ENCODE measurements at regions not wholly inside any gene's neighbourhood (a gene's known extent, or its start where the extent isn't known, plus 50 kb on each side); places are given as distances from the start of the nearest gene placed in this dataset.

- Histone ChIP-seq H3K36me3 (ENCODE audit: insufficient read depth, low read length) (no peaks in the 10 kb centered on the region), H3K27me3 (ENCODE audit: insufficient read depth, low read length) (no peaks in the 10 kb centered on the region), H3K9me3 (ENCODE audit: low read length) (no peaks in the 10 kb centered on the region), H3K4me1 (ENCODE audit: insufficient read depth, low read length) (no peaks in the 10 kb centered on the region), H2AFZ (ENCODE audit: low read depth, low read length) (no peak overlapping the region), H3K4me3 (ENCODE audit: low read length) (no peak overlapping the region)
Measured at GRCh38 chr22:49097966-49098365, 729.7 kb downstream of the BRD1 start.

DNA sequence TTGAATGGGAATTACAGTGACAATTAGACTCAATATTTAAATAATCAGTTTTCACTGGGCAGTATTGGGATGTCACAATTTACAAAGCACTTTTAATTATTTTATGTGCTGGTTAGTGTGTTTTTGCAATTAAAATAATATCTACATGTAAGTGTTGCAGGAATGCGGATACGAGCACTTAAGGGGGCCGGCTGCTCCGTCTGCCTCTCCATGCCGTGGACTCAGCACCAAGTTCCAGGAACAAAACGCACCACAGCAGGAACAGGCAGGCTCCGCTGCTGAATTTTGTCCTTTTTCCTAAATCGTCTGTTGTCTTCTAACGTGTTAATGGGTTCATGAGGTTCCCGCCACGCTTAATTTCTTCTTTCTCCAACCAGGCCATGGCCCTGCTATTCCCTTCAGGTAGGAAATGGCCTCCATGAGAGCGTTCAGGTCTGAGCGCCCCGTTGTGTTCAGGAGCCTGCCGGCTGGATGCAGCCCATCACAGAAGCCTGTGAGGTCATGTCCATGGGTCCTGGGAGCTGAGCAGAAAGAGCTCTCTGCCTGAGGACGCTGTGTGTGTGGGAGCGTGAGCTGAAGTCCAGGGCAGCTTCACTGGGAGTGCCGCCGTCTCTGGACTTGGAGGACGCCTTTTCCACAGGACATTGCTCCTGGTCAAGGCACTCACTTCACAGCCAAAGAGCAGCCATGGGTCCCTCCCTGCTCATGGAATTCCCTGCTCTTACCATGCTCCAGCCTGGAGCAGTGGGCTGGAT lies 730.3 kb downstream of the BRD1 start:
- no peaks in the 10 kb centered on the region for H3K9me3 ChIP-seq (ENCODE audit: low read length)
- no peaks in the 10 kb centered on the region for H3K27me3 ChIP-seq (ENCODE audit: insufficient read depth, low read length)
- no peaks in the 10 kb centered on the region for H3K36me3 ChIP-seq (ENCODE audit: insufficient read depth, low read length)
- no peak overlapping the region for H3K4me3 ChIP-seq (ENCODE audit: low read length)
- H2AFZ ChIP-seq (ENCODE audit: low read depth, low read length), result no peak overlapping the region
- no peaks in the 10 kb centered on the region for H3K4me1 ChIP-seq (ENCODE audit: insufficient read depth, low read length)

DNA sequence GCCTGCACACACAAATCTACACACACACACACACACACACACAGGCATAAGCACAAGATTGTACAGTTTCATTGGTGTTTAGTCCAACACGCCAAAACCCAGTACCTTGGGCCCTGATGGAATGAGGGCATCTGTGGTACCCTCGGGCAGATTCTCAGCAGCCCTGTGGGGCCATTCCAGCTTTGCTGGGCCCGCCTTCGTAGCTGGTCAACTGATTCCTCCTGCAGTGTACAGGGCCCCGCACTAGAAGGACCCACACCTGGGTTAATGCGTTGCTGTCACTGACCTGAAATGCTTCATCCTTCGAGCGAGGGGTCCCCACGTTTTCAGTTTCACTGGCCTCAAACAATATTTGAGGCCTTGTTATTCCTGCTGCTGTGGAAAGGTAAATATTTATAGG lies 731.2 kb downstream of the BRD1 start:
- Histone ChIP-seq H3K9me3 (ENCODE audit: low read length) (no peaks in the 10 kb centered on the region), H3K4me3 (ENCODE audit: low read length) (no peak overlapping the region), H3K27me3 (ENCODE audit: insufficient read depth, low read length) (no peaks in the 10 kb centered on the region), H3K36me3 (ENCODE audit: insufficient read depth, low read length) (no peaks in the 10 kb centered on the region), H2AFZ (ENCODE audit: low read depth, low read length) (no peak overlapping the region), H3K4me1 (ENCODE audit: insufficient read depth, low read length) (no peaks in the 10 kb centered on the region)

DNA sequence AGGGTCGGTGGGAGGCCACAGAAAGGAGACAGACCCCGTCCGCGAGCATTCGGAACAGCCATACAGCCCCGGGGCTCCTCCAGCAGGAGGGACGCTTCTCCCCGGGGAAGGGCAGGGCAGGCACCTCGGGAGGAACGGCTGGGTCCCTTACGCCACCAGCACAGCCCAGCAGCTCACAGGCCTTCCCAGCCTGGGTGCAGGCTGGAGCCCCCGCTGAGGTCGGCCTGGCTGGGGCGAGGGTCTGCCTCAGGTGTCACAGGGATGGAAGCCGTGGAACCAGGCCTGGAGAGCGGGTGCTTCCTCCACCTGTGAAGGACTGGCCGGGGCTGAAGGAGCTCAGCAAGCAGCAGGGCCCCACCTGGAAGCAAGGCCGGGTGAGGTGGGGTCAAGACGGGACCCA lies 732.3 kb downstream of the BRD1 start:
- Histone ChIP-seq H3K27me3 (ENCODE audit: insufficient read depth, low read length) (no peaks in the 10 kb centered on the region), H3K9me3 (ENCODE audit: low read length) (no peaks in the 10 kb centered on the region), H3K36me3 (ENCODE audit: insufficient read depth, low read length) (no peaks in the 10 kb centered on the region), H3K4me3 (ENCODE audit: low read length) (no peak overlapping the region), H2AFZ (ENCODE audit: low read depth, low read length) (no peak overlapping the region), H3K4me1 (ENCODE audit: insufficient read depth, low read length) (no peaks in the 10 kb centered on the region)

DNA sequence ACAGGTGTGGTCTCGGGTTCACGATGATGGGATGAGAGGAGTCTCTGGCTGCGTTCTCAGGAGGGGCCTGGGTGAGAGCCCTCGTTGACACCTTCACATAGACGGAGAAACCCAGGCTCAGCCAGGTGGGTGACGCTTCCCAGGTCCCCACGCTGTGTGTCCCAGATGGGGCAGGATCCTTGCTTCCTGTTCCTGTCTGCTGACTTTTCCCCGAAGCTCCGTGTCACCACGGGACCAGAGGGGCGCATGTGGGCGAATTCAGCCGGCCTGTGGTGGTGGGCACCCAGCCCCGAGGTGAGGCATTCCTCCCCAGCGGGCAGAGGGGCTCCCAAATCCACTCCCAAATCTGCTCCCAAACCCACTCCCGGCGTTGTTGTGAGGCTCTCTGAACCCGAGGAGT lies 732.8 kb downstream of the BRD1 start:
- no peak overlapping the region for H3K4me3 ChIP-seq (ENCODE audit: low read length)
- no peaks in the 10 kb centered on the region for H3K27me3 ChIP-seq (ENCODE audit: insufficient read depth, low read length)
- H3K4me1 ChIP-seq (ENCODE audit: insufficient read depth, low read length), result no peaks in the 10 kb centered on the region
- no peak overlapping the region for H2AFZ ChIP-seq (ENCODE audit: low read depth, low read length)
- no peaks in the 10 kb centered on the region for H3K36me3 ChIP-seq (ENCODE audit: insufficient read depth, low read length)
- no peaks in the 10 kb centered on the region for H3K9me3 ChIP-seq (ENCODE audit: low read length)

- Histone ChIP-seq H2AFZ (ENCODE audit: low read depth, low read length) (no peak overlapping the region), H3K9me3 (ENCODE audit: low read length) (no peaks in the 10 kb centered on the region), H3K4me3 (ENCODE audit: low read length) (no peak overlapping the region), H3K27me3 (ENCODE audit: insufficient read depth, low read length) (no peaks in the 10 kb centered on the region), H3K36me3 (ENCODE audit: insufficient read depth, low read length) (no peaks in the 10 kb centered on the region), H3K4me1 (ENCODE audit: insufficient read depth, low read length) (no peaks in the 10 kb centered on the region)
Measured at GRCh38 chr22:49094151-49094550, 733.5 kb downstream of the BRD1 start.

- no peak overlapping the region for H3K4me3 ChIP-seq (ENCODE audit: low read length)
- no peak overlapping the region for H2AFZ ChIP-seq (ENCODE audit: low read depth, low read length)
- H3K9me3 ChIP-seq (ENCODE audit: low read length), result no peaks in the 10 kb centered on the region
- H3K4me1 ChIP-seq (ENCODE audit: insufficient read depth, low read length), result no peaks in the 10 kb centered on the region
- H3K27me3 ChIP-seq (ENCODE audit: insufficient read depth, low read length), result peaks cover 2% of the 10 kb centered on the region
- H3K36me3 ChIP-seq (ENCODE audit: insufficient read depth, low read length), result no peaks in the 10 kb centered on the region
Measured at GRCh38 chr22:49093192-49093880, 734.3 kb downstream of the BRD1 start.

GRCh38 chr22:49092716-49093115 lies 735.0 kb downstream of the BRD1 start:
- no peaks in the 10 kb centered on the region for H3K9me3 ChIP-seq (ENCODE audit: low read length)
- no peaks in the 10 kb centered on the region for H3K36me3 ChIP-seq (ENCODE audit: insufficient read depth, low read length)
- H2AFZ ChIP-seq (ENCODE audit: low read depth, low read length), result no peak overlapping the region
- H3K27me3 ChIP-seq (ENCODE audit: insufficient read depth, low read length), result peaks cover 2% of the 10 kb centered on the region
- no peaks in the 10 kb centered on the region for H3K4me1 ChIP-seq (ENCODE audit: insufficient read depth, low read length)
- H3K4me3 ChIP-seq (ENCODE audit: low read length), result no peak overlapping the region

DNA sequence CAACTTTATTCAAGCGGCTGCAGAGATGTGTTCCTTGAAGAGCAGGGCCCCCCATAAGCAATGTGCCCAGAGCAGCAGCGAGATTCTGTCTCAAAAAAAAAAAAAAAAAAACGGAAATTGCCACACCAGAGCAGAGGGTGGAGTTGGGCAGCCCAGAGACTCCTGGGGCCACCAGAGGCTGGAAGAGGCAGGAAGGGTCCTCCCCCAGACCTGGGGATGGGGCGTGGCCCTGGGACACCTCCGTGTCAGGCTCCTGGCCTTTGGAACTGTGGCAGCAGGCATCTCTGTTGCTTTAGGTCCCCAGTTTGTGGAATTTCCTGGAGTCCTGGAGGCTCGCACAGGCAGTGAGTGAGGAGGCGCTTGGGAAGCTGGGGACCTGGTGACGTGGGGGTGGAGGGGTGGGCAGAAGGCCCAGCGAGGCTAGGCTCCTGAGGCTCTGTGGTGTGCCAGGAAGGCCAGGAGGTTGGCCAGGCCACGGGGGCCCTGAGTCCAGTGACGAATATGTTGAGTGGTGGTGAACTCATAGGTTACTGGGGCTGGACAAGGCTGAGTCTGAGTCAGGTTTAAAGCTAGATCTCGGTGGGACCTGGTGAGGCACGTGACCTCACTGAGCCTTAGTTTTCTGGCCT lies 735.6 kb downstream of the BRD1 start:
- H3K4me1 ChIP-seq (ENCODE audit: insufficient read depth, low read length), result no peaks in the 10 kb centered on the region
- H3K4me3 ChIP-seq (ENCODE audit: low read length), result no peak overlapping the region
- no peak overlapping the region for H2AFZ ChIP-seq (ENCODE audit: low read depth, low read length)
- H3K27me3 ChIP-seq (ENCODE audit: insufficient read depth, low read length), result peaks cover 2% of the 10 kb centered on the region
- no peaks in the 10 kb centered on the region for H3K36me3 ChIP-seq (ENCODE audit: insufficient read depth, low read length)
- H3K9me3 ChIP-seq (ENCODE audit: low read length), result no peaks in the 10 kb centered on the region

DNA sequence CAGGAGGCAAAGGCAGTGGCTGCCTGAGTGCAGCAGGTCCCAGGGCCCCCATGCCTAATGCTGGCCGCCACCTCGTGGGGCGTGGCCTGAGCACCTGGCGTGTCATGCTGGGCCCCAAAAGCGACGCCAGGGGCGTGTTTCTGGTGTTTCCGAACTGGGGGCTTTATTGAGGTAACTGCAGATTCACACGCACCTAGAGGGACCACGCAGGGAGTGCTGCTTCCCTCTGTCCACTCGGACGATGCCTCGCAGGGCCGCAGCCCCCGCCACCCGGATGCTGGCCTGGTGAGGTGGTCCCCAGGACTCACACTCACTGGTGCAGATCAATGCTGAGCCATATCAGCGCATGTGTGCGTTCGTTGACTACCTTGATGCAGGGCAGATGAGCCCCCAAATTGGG lies 736.2 kb downstream of the BRD1 start:
- no peaks in the 10 kb centered on the region for H3K36me3 ChIP-seq (ENCODE audit: insufficient read depth, low read length)
- no peak overlapping the region for H2AFZ ChIP-seq (ENCODE audit: low read depth, low read length)
- no peak overlapping the region for H3K4me3 ChIP-seq (ENCODE audit: low read length)
- H3K9me3 ChIP-seq (ENCODE audit: low read length), result no peaks in the 10 kb centered on the region
- no peaks in the 10 kb centered on the region for H3K4me1 ChIP-seq (ENCODE audit: insufficient read depth, low read length)
- peaks cover 2% of the 10 kb centered on the region for H3K27me3 ChIP-seq (ENCODE audit: insufficient read depth, low read length)

DNA sequence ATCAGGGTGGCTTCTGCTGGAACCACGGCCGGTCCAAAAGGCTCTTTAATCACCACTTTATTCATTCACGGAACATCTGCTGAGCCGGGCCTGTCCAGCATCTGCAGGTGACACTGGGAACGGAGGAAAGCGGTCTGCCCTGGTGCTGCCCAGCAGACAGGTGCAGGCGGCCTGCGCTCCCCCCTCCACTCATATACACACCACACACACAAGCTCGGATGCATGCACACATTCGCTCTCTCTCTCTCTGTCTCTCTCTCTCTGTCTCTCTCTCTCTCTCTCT lies 736.9 kb downstream of the BRD1 start:
- Histone ChIP-seq H3K9me3 (ENCODE audit: low read length) (no peaks in the 10 kb centered on the region), H3K36me3 (ENCODE audit: insufficient read depth, low read length) (no peaks in the 10 kb centered on the region), H2AFZ (ENCODE audit: low read depth, low read length) (no peak overlapping the region), H3K4me1 (ENCODE audit: insufficient read depth, low read length) (no peaks in the 10 kb centered on the region), H3K27me3 (ENCODE audit: insufficient read depth, low read length) (peaks cover 2% of the 10 kb centered on the region), H3K4me3 (ENCODE audit: low read length) (no peak overlapping the region)

- Histone ChIP-seq H3K27me3 (ENCODE audit: insufficient read depth, low read length) (peaks cover 2% of the 10 kb centered on the region), H3K36me3 (ENCODE audit: insufficient read depth, low read length) (no peaks in the 10 kb centered on the region)
Measured at GRCh38 chr22:49090061-49090852, 737.4 kb downstream of the BRD1 start.

More at GRCh38 chr22:49090061-49090852, 737.4 kb downstream of the BRD1 start:
- no peaks in the 10 kb centered on the region for H3K4me1 ChIP-seq (ENCODE audit: insufficient read depth, low read length)
- H3K9me3 ChIP-seq (ENCODE audit: low read length), result no peaks in the 10 kb centered on the region
- no peak overlapping the region for H2AFZ ChIP-seq (ENCODE audit: low read depth, low read length)
- H3K4me3 ChIP-seq (ENCODE audit: low read length), result no peak overlapping the region

Data from neuron (in vitro differentiated cells).